H9 (cell line): ENCODE measurements at regions not wholly inside any gene's neighbourhood (a gene's known extent, or its start where the extent isn't known, plus 50 kb on each side); places are given as distances from the start of the nearest gene placed in this dataset.

Source experiments
- DNase-seq: peaks from one replicate; pipeline ENCODE4 v3.0.0-alpha.2; 2017
- H2AFZ ChIP-seq: one replicate; pipeline ENCODE4 v1.6.1; 2013; ENCODE audit warnings: mild to moderate bottlenecking, low read length, control low read depth, moderate library complexity
- H2AK5ac ChIP-seq: 2 replicates; pipeline ENCODE4 v1.6.1; 2013; ENCODE audit warnings: low read length, control low read depth, mixed read lengths; ENCODE audit not compliant: insufficient read length
- H2BK120ac ChIP-seq: one replicate; pipeline ENCODE4 v1.6.1; 2013; ENCODE audit warnings: low read depth, mild to moderate bottlenecking, low read length, control low read depth, inconsistent platforms; ENCODE audit not compliant: poor library complexity, severe bottlenecking
- H2BK12ac ChIP-seq: 2 replicates; pipeline ENCODE4 v1.6.1; 2013; ENCODE audit warnings: low read length, control low read depth, mixed read lengths, low read depth; ENCODE audit not compliant: insufficient read length
- H2BK15ac ChIP-seq: 2 replicates; pipeline ENCODE4 v1.6.1; 2013; ENCODE audit warnings: low read depth, low read length, control low read depth
- H2BK20ac ChIP-seq: one replicate; pipeline ENCODE4 v1.6.1; 2013; ENCODE audit warnings: low read depth, mild to moderate bottlenecking, low read length, control low read depth, inconsistent platforms; ENCODE audit not compliant: poor library complexity, severe bottlenecking
- H2BK5ac ChIP-seq: 2 replicates; pipeline ENCODE4 v1.6.1; 2013; ENCODE audit warnings: low read length, control low read depth, mixed read lengths; ENCODE audit not compliant: insufficient read length
- H3K14ac ChIP-seq: 2 replicates; pipeline ENCODE4 v1.6.1; 2013; ENCODE audit warnings: low read length, control low read depth; ENCODE audit not compliant: insufficient read depth
- H3K18ac ChIP-seq: 2 replicates; pipeline ENCODE4 v1.6.1; 2013; ENCODE audit warnings: low read depth, mild to moderate bottlenecking, mixed read lengths, low read length, control low read depth; ENCODE audit not compliant: insufficient read length
- H3K23ac ChIP-seq: 2 replicates; pipeline ENCODE4 v1.6.1; 2013; ENCODE audit warnings: low read length, control low read depth, mixed read lengths, low read depth; ENCODE audit not compliant: insufficient read length
- H3K23me2 ChIP-seq: 2 replicates; pipeline ENCODE4 v1.6.1; 2013; ENCODE audit warnings: low read depth, mild to moderate bottlenecking, mixed read lengths, low read length, control low read depth; ENCODE audit not compliant: insufficient read length, poor library complexity, severe bottlenecking
- H3K27ac ChIP-seq: 2 replicates; pipeline ENCODE4 v1.5.1; 2013; ENCODE audit warnings: low read length, control low read depth, mixed read lengths, low read depth; ENCODE audit not compliant: insufficient read length
- H3K27me3 ChIP-seq: 2 replicates; pipeline ENCODE4 v1.6.1; 2013; ENCODE audit warnings: low read length, control low read depth, inconsistent platforms; ENCODE audit not compliant: insufficient read depth
- H3K4ac ChIP-seq: 2 replicates; pipeline ENCODE4 v1.6.1; 2013; ENCODE audit warnings: low read depth, mild to moderate bottlenecking, control low read depth, inconsistent platforms, low read length, moderate library complexity
- H3K4me1 ChIP-seq: 2 replicates; pipeline ENCODE4 v1.6.1; 2013; ENCODE audit warnings: low read length, control low read depth, inconsistent platforms; ENCODE audit not compliant: insufficient read depth
- H3K4me2 ChIP-seq: 2 replicates; pipeline ENCODE4 v1.6.1; 2013; ENCODE audit warnings: low read length, control low read depth, mixed read lengths; ENCODE audit not compliant: insufficient read length, insufficient read depth
- H3K56ac ChIP-seq: 2 replicates; pipeline ENCODE4 v1.6.1; 2013; ENCODE audit warnings: low read depth, mild to moderate bottlenecking, mixed read lengths, low read length, control low read depth; ENCODE audit not compliant: insufficient read length
- H3K79me1 ChIP-seq: 2 replicates; pipeline ENCODE4 v1.6.1; 2013; ENCODE audit warnings: low read depth, mild to moderate bottlenecking, moderate library complexity, low read length, control low read depth, inconsistent platforms; ENCODE audit not compliant: insufficient read depth, poor library complexity, severe bottlenecking
- H3K79me2 ChIP-seq: 2 replicates; pipeline ENCODE4 v1.6.1; 2013; ENCODE audit warnings: low read length, control low read depth, inconsistent platforms; ENCODE audit not compliant: insufficient read depth
- H3K9ac ChIP-seq: 2 replicates; pipeline ENCODE4 v1.6.1; 2013; ENCODE audit warnings: low read length, control low read depth, mixed read lengths; ENCODE audit not compliant: insufficient read length; ENCODE audit errors: extremely low read depth
- H3K9me3 ChIP-seq: one replicate; pipeline ENCODE4 v1.6.1; 2013; ENCODE audit warnings: low read depth, low read length, inconsistent platforms; ENCODE audit not compliant: control insufficient read depth
- H3T11ph ChIP-seq: one replicate; pipeline ENCODE4 v1.6.1; 2013; ENCODE audit warnings: mild to moderate bottlenecking, low read length, control low read depth, inconsistent platforms
- H4K20me1 ChIP-seq: one replicate; pipeline ENCODE4 v1.6.1; 2013; ENCODE audit not compliant: control insufficient read depth, insufficient read length, insufficient read depth
- H4K5ac ChIP-seq: 2 replicates; pipeline ENCODE4 v1.6.1; 2013; ENCODE audit warnings: low read depth, mild to moderate bottlenecking, mixed read lengths, low read length, control low read depth; ENCODE audit not compliant: insufficient read length
- H4K8ac ChIP-seq: replicated peaks from 2 replicates; pipeline ENCODE4 v1.6.1; 2013; ENCODE audit warnings: low read length, control low read depth, mixed read lengths, low read depth; ENCODE audit not compliant: insufficient read length
- H4K91ac ChIP-seq: 2 replicates; pipeline ENCODE4 v1.6.1; 2013; ENCODE audit warnings: low read depth, mild to moderate bottlenecking, moderate library complexity, mixed read lengths, low read length, control low read depth; ENCODE audit not compliant: insufficient read length
- H3K27ac Mint-ChIP-seq, 3 experiments: 2 replicates in 2 of 3; 3 replicates in 1 of 3; pipeline ENCODE4 v1.8.0; 2020 to 2021; ENCODE audit warnings: mixed read lengths in 3 of 3, mild to moderate bottlenecking in 1 of 3, moderate library complexity in 1 of 3
- H3K27me3 Mint-ChIP-seq: 2 replicates; pipeline ENCODE4 v1.8.0; 2021; ENCODE audit warnings: low read depth, mild to moderate bottlenecking, moderate library complexity, mixed read lengths
- H3K36me3 Mint-ChIP-seq, 3 experiments: 2 replicates in 2 of 3; 3 replicates in 1 of 3; pipeline ENCODE4 v1.8.0; 2020 to 2021; ENCODE audit warnings: low read depth in 3 of 3, mixed read lengths in 3 of 3; ENCODE audit not compliant: insufficient read depth in 1 of 3
- H3K4me1 Mint-ChIP-seq, 2 experiments: 2 replicates each; pipeline ENCODE4 v1.8.0; 2020; ENCODE audit warnings: mixed read lengths in 2 of 2
- H3K4me3 Mint-ChIP-seq, 2 experiments: 2 replicates in 1 of 2; 3 replicates in 1 of 2; pipeline ENCODE4 v1.8.0; 2020 to 2021; ENCODE audit warnings: mild to moderate bottlenecking in 2 of 2, mixed read lengths in 2 of 2, moderate library complexity in 1 of 2
- H3K9me3 Mint-ChIP-seq, 2 experiments: 2 replicates in 1 of 2; 3 replicates in 1 of 2; pipeline ENCODE4 v1.8.0; 2020; ENCODE audit warnings: mild to moderate bottlenecking in 2 of 2, mixed read lengths in 2 of 2, moderate library complexity in 1 of 2
- CTCF ChIP-seq: fragments of 200-600 bp; sonication (generic); conservative IDR thresholded peaks from 3 replicates; pipeline ENCODE4 v1.8.0; 2021; ENCODE audit warnings: antibody characterized with exemption, mild to moderate bottlenecking
- WGBS: extraction: QIAGEN DNeasy Blood & Tissue Kit; methylation state at CpG from one replicate; pipeline ENCODE4 v1.1.7; 2013; ENCODE audit warnings: missing lambda C conversion rate, low lambda C conversion rate, mixed read lengths; ENCODE audit not compliant: insufficient read length; ENCODE audit errors: extremely low coverage; 5-methylcytosine and 5-hydroxymethylcytosine counted together

DNA sequence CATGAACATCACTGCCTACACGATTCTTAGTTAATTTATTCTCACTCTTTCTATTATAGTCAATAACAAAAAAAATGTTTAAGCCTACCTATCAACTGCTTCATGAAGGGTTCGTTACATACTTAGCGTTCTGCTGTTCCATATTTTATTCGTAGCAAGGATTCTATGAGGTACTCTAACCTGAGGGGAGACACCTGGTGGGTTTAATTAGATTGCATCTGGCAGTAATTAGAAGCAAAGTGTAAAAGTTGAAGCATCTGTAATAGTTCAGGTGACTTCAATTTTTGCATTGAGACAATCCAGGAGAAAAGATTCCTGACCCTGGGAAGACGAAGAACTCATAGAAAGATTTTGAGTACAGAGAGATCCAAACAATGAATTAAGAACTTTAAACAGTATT lies 1655.8 kb upstream of the TENM3 start:
- no peak overlapping the region for H2AFZ ChIP-seq
- H3K4ac ChIP-seq = no peak overlapping the region
- no peak overlapping the region for H3K27ac ChIP-seq
- TF ChIP-seq CTCF = peak; percentile 57
- no peak overlapping the region for H3K23ac ChIP-seq
- H4K5ac ChIP-seq = no peak overlapping the region
- H3K4me1 Mint-ChIP-seq = peaks cover 7 to 10% of the 10 kb centered on the region in 2 experiments
- no peak overlapping the region for H2AK5ac ChIP-seq
- no peak overlapping the region for H2BK5ac ChIP-seq
- no peaks in the 10 kb centered on the region for H3K9me3 Mint-ChIP-seq
- H3K4me1 ChIP-seq = no peaks in the 10 kb centered on the region
- no peaks in the 10 kb centered on the region for H3K79me1 ChIP-seq
- H4K91ac ChIP-seq = no peak overlapping the region
- H2BK20ac ChIP-seq = no peak overlapping the region
- no peak overlapping the region for H2BK120ac ChIP-seq
- no peak overlapping the region for H3K27ac Mint-ChIP-seq
- no peaks in the 10 kb centered on the region for H3K27me3 ChIP-seq
- H3K79me2 ChIP-seq = no peaks in the 10 kb centered on the region
- no peak overlapping the region for H2BK15ac ChIP-seq
- no peak overlapping the region for H4K8ac ChIP-seq
- no peaks in the 10 kb centered on the region for H3K36me3 Mint-ChIP-seq
- no peak overlapping the region for H3T11ph ChIP-seq
- no peaks in the 10 kb centered on the region for H3K9me3 ChIP-seq
- no peaks in the 10 kb centered on the region for H3K23me2 ChIP-seq
- no peak overlapping the region for H3K18ac ChIP-seq
- no CpG with 5 or more reads among the region's 5 CpGs for WGBS
- no peaks in the 10 kb centered on the region; the same call in 1 of the 2 replicates for H3K27me3 Mint-ChIP-seq
- H2BK12ac ChIP-seq = no peak overlapping the region
- H3K4me2 ChIP-seq = no peak overlapping the region
- no peak for DNase-seq
- no peak overlapping the region for H3K4me3 Mint-ChIP-seq
- no peak overlapping the region for H3K9ac ChIP-seq
- H3K56ac ChIP-seq = no peak overlapping the region
- H4K20me1 ChIP-seq = no peaks in the 10 kb centered on the region
- H3K14ac ChIP-seq = no peak overlapping the region
